Ovary (tissue), 7 donors: ENCODE measurements at regions not wholly inside any gene's neighbourhood (a gene's known extent, or its start where the extent isn't known, plus 50 kb on each side); places are given as distances from the start of the nearest gene placed in this dataset.

Experiments
- DNase-seq, 5 donors: peaks; one replicate each; pipeline ENCODE4 v3.0.0-alpha.2; 2019 to 2020
- H3K27ac ChIP-seq, 2 donors: fragments of 200-600 bp; one replicate each; pipeline versions ENCODE4 v1.5.1 to v1.8.0; 2019 to 2022
- H3K27me3 ChIP-seq: fragments of 200-600 bp; one replicate; pipeline ENCODE4 v1.8.0; 2022
- H3K36me3 ChIP-seq: fragments of 200-600 bp; sonication (generic); one replicate; pipeline ENCODE4 v1.5.1; 2019
- H3K4me1 ChIP-seq: one replicate; pipeline ENCODE4 v1.8.1; 2013; ENCODE audit warnings: mild to moderate bottlenecking, moderate library complexity; ENCODE audit not compliant: insufficient read depth
- H3K4me3 ChIP-seq: fragments of 200-600 bp; sonication (generic); one replicate; pipeline ENCODE4 v1.5.1; 2017
- H3K9me3 ChIP-seq, 2 donors: fragments of 200-600 bp in 1 of 2; sonication (generic) in 1 of 2; one replicate each; pipeline versions ENCODE4 v1.5.1 to v1.8.1; 2013 to 2019; ENCODE audit warnings: mild to moderate bottlenecking in 1 of 2, moderate library complexity in 1 of 2
- EP300 ChIP-seq: sonication (generic); formaldehyde crosslinking; IDR thresholded peaks from one replicate; pipeline ENCODE4 v1.6.1; 2017; ENCODE audit warnings: antibody characterized with exemption
- POLR2A ChIP-seq: fragments of 450-650 bp; IDR thresholded peaks from one replicate; pipeline ENCODE4 v1.6.1; 2017; ENCODE audit warnings: antibody characterized with exemption, mild to moderate bottlenecking, moderate library complexity
- WGBS, 3 donors: extraction: QIAGEN DNeasy Blood & Tissue Kit in 1 of 3; methylation state at CpG; one replicate each; pipeline versions ENCODE4 v1.1.5 to v1.1.7; 2013 to 2017; 5-methylcytosine and 5-hydroxymethylcytosine counted together
- intact Hi-C, 4 donors: fragments of 100-400 bp; cut with DNase I; formaldehyde crosslinking; loops; one replicate each; pipeline versions ENCODE4 v1.11.0 to v1.15.1; 2022 to 2023
- TF ChIP-seq, protein P1 (sequence below), 3 donors: fragments of 450-650 bp in 2 of 3; fragments of 200-600 bp in 1 of 3; IDR thresholded peaks; one replicate each; pipeline versions ENCODE4 v1.5.1 to v1.8.0; 2016 to 2022; ENCODE audit warnings: antibody characterized with exemption in 3 of 3, mild to moderate bottlenecking in 1 of 3
- donor health status: DM: no; HTN: no; CAD: no; lungs with moderate emphysema.
- donor health status: DM: no; HTN: no; CAD: no.
- donor health status: Bipolar disorder and iron deficiency.
- donor health status: DM: no; HTN: no; CAD: no.
- donor health status: DM: yes; HTN: yes; CAD: no.

DNA sequence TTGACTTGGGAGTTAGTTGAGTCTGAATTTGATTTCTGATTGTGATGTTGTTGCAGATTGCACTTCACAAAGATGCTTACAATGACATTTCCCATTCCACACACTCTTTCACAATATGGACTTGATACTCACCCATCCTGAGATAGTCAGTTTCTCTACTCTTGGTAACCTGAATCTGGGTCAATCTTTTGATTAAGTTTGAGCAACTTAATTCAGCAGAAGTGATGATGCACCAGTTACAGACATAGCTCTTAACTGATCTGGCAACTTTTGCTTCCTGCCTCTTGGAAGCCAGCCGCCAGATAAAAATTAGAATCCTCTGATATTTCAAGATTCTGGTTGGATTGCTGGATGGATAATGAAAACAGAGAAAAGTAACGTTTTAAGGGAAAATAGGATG is 79.7 kb upstream of the OSMR start:
- WGBS, 3 donors: 82 to 84% (median 84%) methylated on average over 2 of the region's 2 CpGs
- Histone ChIP-seq H3K9me3 (no peaks in the 10 kb centered on the region), H3K27me3 (no peaks in the 10 kb centered on the region), H3K27ac (no peak overlapping the region), H3K4me3 (no peak overlapping the region), H3K36me3 (no peaks in the 10 kb centered on the region), H3K4me1 (no peaks in the 10 kb centered on the region)
- intact Hi-C loops: no loop called here
- TF ChIP-seq POLR2A: no peak
- TF ChIP-seq, protein P1, sequence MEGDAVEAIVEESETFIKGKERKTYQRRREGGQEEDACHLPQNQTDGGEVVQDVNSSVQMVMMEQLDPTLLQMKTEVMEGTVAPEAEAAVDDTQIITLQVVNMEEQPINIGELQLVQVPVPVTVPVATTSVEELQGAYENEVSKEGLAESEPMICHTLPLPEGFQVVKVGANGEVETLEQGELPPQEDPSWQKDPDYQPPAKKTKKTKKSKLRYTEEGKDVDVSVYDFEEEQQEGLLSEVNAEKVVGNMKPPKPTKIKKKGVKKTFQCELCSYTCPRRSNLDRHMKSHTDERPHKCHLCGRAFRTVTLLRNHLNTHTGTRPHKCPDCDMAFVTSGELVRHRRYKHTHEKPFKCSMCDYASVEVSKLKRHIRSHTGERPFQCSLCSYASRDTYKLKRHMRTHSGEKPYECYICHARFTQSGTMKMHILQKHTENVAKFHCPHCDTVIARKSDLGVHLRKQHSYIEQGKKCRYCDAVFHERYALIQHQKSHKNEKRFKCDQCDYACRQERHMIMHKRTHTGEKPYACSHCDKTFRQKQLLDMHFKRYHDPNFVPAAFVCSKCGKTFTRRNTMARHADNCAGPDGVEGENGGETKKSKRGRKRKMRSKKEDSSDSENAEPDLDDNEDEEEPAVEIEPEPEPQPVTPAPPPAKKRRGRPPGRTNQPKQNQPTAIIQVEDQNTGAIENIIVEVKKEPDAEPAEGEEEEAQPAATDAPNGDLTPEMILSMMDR (IDR thresholded peaks at IDR 0.05): no peak
- TF ChIP-seq EP300: no peak
- DNase-seq: no peak

DNA sequence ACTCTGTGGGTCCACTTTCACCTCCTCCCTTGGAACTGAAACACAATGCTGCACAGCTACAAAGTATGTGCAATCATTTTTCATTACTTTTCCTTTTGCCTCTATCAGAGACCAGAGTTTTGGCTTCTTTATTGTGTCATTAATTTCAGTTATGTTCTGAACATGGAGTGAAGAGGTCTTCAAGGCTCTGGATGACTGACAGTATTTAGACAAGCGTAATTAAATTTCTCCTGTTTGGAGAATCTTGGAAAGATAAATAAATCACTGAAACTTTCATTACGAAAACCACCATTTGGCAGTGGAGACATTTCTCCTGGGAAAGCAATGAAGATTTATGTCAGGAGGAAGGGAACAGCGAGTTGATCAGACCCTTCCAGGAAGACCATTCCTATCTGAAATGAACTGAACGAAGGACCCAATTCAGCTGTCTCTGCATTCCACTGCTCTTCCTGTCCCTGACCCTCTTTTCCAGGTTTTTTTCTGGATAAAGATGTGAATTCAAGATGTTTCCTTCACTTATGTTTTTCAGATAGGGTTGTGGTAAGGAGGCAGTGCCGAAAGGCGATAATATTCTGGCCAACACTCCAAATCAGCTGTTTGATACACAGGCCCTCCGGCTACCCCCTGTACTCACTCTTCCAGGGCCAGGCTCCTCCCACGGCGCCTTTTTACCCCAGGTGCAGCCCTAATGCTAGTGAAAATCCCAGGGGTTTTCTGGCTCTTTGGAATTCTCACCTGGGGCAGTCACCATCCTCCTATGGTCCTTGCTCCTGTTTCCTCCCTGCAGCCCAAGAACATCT is 77.2 kb upstream of the OSMR start:
- no peaks in the 10 kb centered on the region for H3K27me3 ChIP-seq
- no peaks in the 10 kb centered on the region for H3K36me3 ChIP-seq
- TF ChIP-seq, protein P1 (IDR thresholded peaks at IDR 0.05): no peak
- TF ChIP-seq EP300 (no peak), POLR2A (no peak)
- H3K4me3 ChIP-seq: no peak overlapping the region
- DNase-seq: no peak
- WGBS, 3 donors: 46 to 66% (median 65%) methylated on average over 9 of the region's 9 CpGs
- no peaks in the 10 kb centered on the region for H3K4me1 ChIP-seq
- intact Hi-C loops: no loop called here
- no peak overlapping the region for H3K27ac ChIP-seq
- no peaks in the 10 kb centered on the region for H3K9me3 ChIP-seq

DNA sequence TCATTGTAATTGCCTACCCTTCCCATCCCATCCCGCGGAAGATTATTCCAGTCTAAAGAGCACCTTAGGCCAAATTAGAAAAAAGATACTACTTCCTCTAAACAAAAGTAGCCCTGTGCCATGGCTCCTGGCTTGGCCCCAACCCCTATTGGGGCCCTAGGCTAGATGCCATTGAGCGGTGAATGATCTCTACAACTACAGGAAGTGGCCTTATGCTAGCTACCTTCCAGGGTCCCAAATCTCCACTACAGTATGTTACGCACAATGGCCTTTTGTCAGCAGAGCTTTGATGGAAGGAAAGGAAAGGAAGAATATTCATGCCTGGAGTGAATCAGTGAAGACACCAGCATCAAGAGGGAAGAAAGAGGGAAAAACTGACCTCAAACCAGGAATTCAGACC is 73.3 kb upstream of the OSMR start:
- H3K36me3 ChIP-seq: no peaks in the 10 kb centered on the region
- no peak for DNase-seq
- H3K4me1 ChIP-seq: peaks cover 3% of the 10 kb centered on the region
- H3K4me3 ChIP-seq: no peak overlapping the region
- 93 to 97% (median 96%) methylated on average over 4 of the region's 4 CpGs for WGBS, 3 donors
- TF ChIP-seq POLR2A (no peak), EP300 (no peak)
- TF ChIP-seq, protein P1 (IDR thresholded peaks at IDR 0.05): no peak
- intact Hi-C loops: no loop called here
- H3K27me3 ChIP-seq: no peaks in the 10 kb centered on the region
- no peaks in the 10 kb centered on the region for H3K9me3 ChIP-seq
- H3K27ac ChIP-seq: no peak overlapping the region

DNA sequence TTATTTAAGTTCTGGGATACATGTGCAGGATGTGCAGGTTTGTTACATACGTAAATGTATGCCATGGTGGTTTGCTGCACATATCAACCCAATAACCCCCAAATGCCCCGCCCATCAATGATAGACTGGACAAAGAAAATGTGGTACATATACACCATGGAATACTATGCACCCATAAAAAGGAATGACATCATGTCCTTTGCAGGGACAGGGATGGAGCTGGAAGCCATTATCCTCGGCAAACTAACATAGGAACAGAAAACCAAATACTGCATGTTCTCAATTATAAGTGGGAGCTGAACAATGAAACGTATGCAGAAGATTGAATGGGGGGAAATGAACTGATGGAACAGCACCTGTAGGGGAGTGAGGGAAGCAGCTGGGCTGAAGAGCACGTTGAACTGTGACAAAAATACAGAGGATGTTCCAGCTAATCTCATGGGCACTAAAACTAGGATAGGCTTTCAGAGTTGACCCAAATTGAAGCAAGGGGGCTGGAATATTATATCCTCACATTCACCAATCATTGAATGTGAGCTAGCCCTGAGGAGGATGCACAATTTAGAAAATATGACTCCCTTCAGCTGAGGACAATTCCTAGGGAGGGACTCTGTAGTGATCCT is 70.5 kb upstream of the OSMR start:
- no peak for DNase-seq
- intact Hi-C loops: no loop called here
- no peak for TF ChIP-seq EP300
- no peak for TF ChIP-seq POLR2A
- TF ChIP-seq, protein P1 (IDR thresholded peaks at IDR 0.05): no peak
- peaks cover 3% of the 10 kb centered on the region for H3K4me1 ChIP-seq
- no peak overlapping the region for H3K4me3 ChIP-seq
- no peaks in the 10 kb centered on the region for H3K27me3 ChIP-seq
- H3K36me3 ChIP-seq: no peaks in the 10 kb centered on the region
- no peaks in the 10 kb centered on the region for H3K9me3 ChIP-seq
- WGBS, 3 donors: 89 to 93% (median 93%) methylated on average over 5 of the region's 5 CpGs
- no peak overlapping the region for H3K27ac ChIP-seq
